Choroid plexus epithelial cell (primary cell): ENCODE measurements at regions not wholly inside any gene's neighbourhood (a gene's known extent, or its start where the extent isn't known, plus 50 kb on each side); places are given as distances from the start of the nearest gene placed in this dataset.

ENCODE experiments used
- DNase-seq: peaks from one replicate; pipeline ENCODE4 v3.0.0-alpha.2; 2010; ENCODE audit warnings: low read depth
- H3K4me3 ChIP-seq: 2 replicates; pipeline ENCODE4 v1.5.1; 2011; ENCODE audit warnings: low read depth, mild to moderate bottlenecking, control low read depth, low read length, moderate library complexity
- CTCF ChIP-seq: conservative IDR thresholded peaks from 2 replicates; pipeline ENCODE4 v1.5.1; 2011; ENCODE audit warnings: low read depth, mild to moderate bottlenecking, control low read depth, inconsistent platforms, low read length, moderate library complexity

GRCh38 chr9:1235650-1236049 lies 185.5 kb downstream of the DMRT2 start:
- no peak overlapping the region for H3K4me3 ChIP-seq
- no peak for TF ChIP-seq CTCF
- no peak for DNase-seq

GRCh38 chr9:1236061-1236460 lies 185.9 kb downstream of the DMRT2 start:
- DNase-seq = no peak
- no peak overlapping the region for H3K4me3 ChIP-seq
- TF ChIP-seq CTCF = no peak

GRCh38 chr9:1238407-1238806 lies 188.2 kb downstream of the DMRT2 start:
- DNase-seq = no peak
- TF ChIP-seq CTCF = no peak
- H3K4me3 ChIP-seq = no peak overlapping the region

GRCh38 chr9:1248743-1249142 lies 198.6 kb downstream of the DMRT2 start:
- H3K4me3 ChIP-seq = no peak overlapping the region
- no peak for TF ChIP-seq CTCF
- DNase-seq = no peak

- no peak for TF ChIP-seq CTCF
- H3K4me3 ChIP-seq = no peak overlapping the region
- DNase-seq = no peak
Measured at GRCh38 chr9:1253064-1253979, 203.2 kb downstream of the DMRT2 start.

- TF ChIP-seq CTCF = no peak
- no peak for DNase-seq
- no peak overlapping the region for H3K4me3 ChIP-seq
Measured at GRCh38 chr9:1254071-1254470, 203.9 kb downstream of the DMRT2 start.

GRCh38 chr9:1256178-1256577 lies 206.0 kb downstream of the DMRT2 start:
- DNase-seq = no peak
- TF ChIP-seq CTCF = no peak
- H3K4me3 ChIP-seq = no peak overlapping the region
